Astrocyte (in vitro differentiated cells and primary cell): ENCODE measurements at regions not wholly inside any gene's neighbourhood (a gene's known extent, or its start where the extent isn't known, plus 50 kb on each side); places are given as distances from the start of the nearest gene placed in this dataset.

ENCODE experiments used
- CTCF ChIP-seq: IDR thresholded peaks from 2 replicates; pipeline ENCODE4 v1.5.1; 2011; ENCODE audit warnings: low read depth, mild to moderate bottlenecking, inconsistent platforms, low read length, moderate library complexity; ENCODE audit not compliant: insufficient read depth
- EZH2 ChIP-seq: IDR thresholded peaks from 2 replicates; pipeline ENCODE4 v1.6.1; 2012; ENCODE audit warnings: mild to moderate bottlenecking, low read length, inconsistent platforms; ENCODE audit not compliant: insufficient read depth

- TF ChIP-seq CTCF (no peak), EZH2 (no peak)
Measured at GRCh38 chr4:156705311-156705710, 266.3 kb downstream of the PDGFC start.
